ENCODE measurements at regions not wholly inside any gene's neighbourhood (a gene's known extent, or its start where the extent isn't known, plus 50 kb on each side); places are given as distances from the start of the nearest gene placed in this dataset.

DNA sequence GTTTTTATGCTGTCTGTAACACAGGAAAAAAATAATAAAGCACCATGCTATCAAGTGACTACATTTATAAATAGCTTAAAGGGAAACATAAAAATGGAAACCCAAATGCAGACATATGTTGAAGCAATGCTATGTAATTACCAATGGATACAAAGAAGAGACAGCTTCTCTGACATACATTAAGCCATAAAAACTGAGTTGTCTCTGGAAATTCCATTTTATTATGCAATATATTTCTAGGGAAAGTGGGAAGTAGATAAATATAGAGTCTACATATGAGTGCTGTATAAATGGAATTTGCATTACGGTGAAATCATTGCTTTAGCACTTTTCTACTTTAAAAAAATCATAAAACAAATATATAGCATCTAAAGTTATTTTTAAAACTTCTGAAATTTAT lies 135.2 kb upstream of the COL11A1 start:
- TF ChIP-seq, protein P1, sequence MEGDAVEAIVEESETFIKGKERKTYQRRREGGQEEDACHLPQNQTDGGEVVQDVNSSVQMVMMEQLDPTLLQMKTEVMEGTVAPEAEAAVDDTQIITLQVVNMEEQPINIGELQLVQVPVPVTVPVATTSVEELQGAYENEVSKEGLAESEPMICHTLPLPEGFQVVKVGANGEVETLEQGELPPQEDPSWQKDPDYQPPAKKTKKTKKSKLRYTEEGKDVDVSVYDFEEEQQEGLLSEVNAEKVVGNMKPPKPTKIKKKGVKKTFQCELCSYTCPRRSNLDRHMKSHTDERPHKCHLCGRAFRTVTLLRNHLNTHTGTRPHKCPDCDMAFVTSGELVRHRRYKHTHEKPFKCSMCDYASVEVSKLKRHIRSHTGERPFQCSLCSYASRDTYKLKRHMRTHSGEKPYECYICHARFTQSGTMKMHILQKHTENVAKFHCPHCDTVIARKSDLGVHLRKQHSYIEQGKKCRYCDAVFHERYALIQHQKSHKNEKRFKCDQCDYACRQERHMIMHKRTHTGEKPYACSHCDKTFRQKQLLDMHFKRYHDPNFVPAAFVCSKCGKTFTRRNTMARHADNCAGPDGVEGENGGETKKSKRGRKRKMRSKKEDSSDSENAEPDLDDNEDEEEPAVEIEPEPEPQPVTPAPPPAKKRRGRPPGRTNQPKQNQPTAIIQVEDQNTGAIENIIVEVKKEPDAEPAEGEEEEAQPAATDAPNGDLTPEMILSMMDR (IDR thresholded peaks at IDR 0.05), result no peak
- TF ChIP-seq EZH2 (IDR thresholded peaks at IDR 0.05; ENCODE audit: borderline replicate concordance, insufficient read depth, low read depth, low read length, poor library complexity, severe bottlenecking), result no peak

Measured in B cell (primary cell).